ENCODE measurements at regions not wholly inside any gene's neighbourhood (a gene's known extent, or its start where the extent isn't known, plus 50 kb on each side); places are given as distances from the start of the nearest gene placed in this dataset.
"Not testable (repeated sequence)": the region's sequence is repeated elsewhere in the genome, so short reads cannot be mapped to it uniquely, and the experiment has no call there.

DNA sequence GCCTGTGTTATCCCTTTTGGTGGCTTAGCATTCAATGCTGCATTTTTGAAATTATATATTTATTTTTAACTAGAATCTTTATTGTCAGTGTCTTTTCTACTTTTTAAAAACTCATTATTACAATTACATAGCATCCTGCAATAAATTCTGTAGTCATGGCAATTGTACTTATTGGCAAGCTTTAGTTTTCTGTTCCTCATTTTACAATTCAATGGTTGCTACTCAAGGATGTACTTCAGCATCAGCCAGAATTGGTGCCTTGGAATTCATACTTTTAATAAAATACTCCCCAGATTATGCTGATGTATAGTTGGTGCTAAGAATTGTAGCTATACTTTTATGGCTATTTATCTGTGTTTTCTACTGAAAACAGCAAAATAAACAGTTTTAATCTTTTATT is 1756.8 kb upstream of the SEL1L start:
- no peak for TF ChIP-seq POLR2A (IDR thresholded peaks at IDR 0.05; ENCODE audit: low read depth, low read length)
- no peak for TF ChIP-seq POU2F2 (IDR thresholded peaks at IDR 0.05; ENCODE audit: low read depth, low read length)
- no peak for FAIRE-seq
- DNase-seq (ENCODE audit: insufficient read length, low spot score), result no peak

DNA sequence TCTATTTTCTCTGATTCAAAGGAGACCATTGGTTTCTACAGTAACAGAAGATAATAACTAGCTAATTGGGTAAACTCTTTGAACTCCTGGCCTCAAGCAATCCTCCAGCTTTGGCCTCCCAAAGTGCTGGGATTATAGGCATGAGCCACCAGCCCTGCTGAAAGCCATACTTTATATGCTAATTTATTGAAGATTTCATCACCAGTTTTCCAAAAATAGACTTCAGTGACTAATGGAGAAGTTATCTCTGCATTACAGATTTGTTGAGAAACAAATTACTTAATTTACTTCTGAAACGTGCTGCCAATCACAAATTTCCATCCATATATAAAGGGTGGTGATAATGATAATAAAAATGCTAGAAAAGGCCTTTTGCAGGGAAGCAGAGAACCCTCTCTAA is 1758.1 kb upstream of the SEL1L start:
- no peak for TF ChIP-seq TAF1 (IDR thresholded peaks at IDR 0.05; ENCODE audit: low read depth, low read length)
- TF ChIP-seq PAX5 (IDR thresholded peaks at IDR 0.05; ENCODE audit: insufficient read depth, low read length, severe bottlenecking), result no peak
- TF ChIP-seq POLR2AphosphoS5 (IDR thresholded peaks at IDR 0.05; ENCODE audit: low read depth, low read length), result no peak
- no peak for TF ChIP-seq POLR2A (IDR thresholded peaks at IDR 0.05; ENCODE audit: low read depth, low read length)
- TF ChIP-seq POU2F2 (IDR thresholded peaks at IDR 0.05; ENCODE audit: low read depth, low read length), result no peak
- no peak for TF ChIP-seq SPI1 (IDR thresholded peaks at IDR 0.05; ENCODE audit: low read depth, low read length)
- DNase-seq (ENCODE audit: insufficient read length, low spot score), result no peak
- FAIRE-seq, result no peak

DNA sequence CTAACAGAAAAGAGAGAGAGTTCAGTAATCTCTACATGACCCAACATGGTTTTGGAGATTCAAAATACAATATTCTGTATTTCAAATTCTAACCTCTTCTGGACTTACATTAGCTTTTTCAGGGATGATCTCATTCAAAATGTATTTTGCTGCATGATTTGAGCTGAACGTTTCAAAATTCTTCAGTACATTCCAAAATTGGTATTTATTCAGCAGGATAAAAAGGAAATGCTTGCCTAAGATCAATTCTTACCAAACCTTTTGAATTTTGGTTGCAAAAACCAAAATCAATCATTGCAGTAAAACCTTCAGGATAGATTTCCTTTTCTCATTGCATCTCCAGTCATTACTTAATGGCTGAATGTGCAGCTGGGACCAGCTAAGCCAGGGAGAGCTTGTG is 1761.3 kb upstream of the SEL1L start:
- FAIRE-seq (no peak), DNase-seq (ENCODE audit: insufficient read length, low spot score) (no peak)
- TF ChIP-seq POLR2AphosphoS5 (IDR thresholded peaks at IDR 0.05; ENCODE audit: low read depth, low read length) (no peak), SPI1 (IDR thresholded peaks at IDR 0.05; ENCODE audit: low read depth, low read length) (no peak), POLR2A (IDR thresholded peaks at IDR 0.05; ENCODE audit: low read depth, low read length) (no peak), POU2F2 (IDR thresholded peaks at IDR 0.05; ENCODE audit: low read depth, low read length) (no peak), TAF1 (IDR thresholded peaks at IDR 0.05; ENCODE audit: low read depth, low read length) (no peak), PAX5 (IDR thresholded peaks at IDR 0.05; ENCODE audit: insufficient read depth, low read length, severe bottlenecking) (no peak)

DNA sequence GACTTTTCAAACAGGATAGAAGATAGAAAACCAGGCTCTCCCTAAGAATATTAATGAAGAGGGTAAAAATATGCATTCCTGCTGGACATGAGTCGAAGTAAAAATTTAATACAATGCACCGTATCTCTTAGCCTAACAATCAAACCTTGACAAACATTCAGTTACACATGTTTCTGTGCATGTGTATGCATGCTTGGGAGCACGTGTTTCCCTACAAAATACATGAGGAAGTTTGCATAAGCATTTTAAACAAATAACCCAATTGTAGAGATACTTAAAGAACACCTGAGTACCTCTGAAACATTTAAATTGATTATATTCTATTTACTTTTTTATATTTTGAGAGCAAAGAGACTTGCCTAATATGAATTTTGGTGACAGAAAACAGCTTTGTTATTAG is 1763.7 kb upstream of the SEL1L start:
- TF ChIP-seq POLR2A (IDR thresholded peaks at IDR 0.05; ENCODE audit: low read depth, low read length) (no peak), PAX5 (IDR thresholded peaks at IDR 0.05; ENCODE audit: insufficient read depth, low read length, severe bottlenecking) (no peak), SPI1 (IDR thresholded peaks at IDR 0.05; ENCODE audit: low read depth, low read length) (no peak), POLR2AphosphoS5 (IDR thresholded peaks at IDR 0.05; ENCODE audit: low read depth, low read length) (no peak), TAF1 (IDR thresholded peaks at IDR 0.05; ENCODE audit: low read depth, low read length) (no peak), POU2F2 (IDR thresholded peaks at IDR 0.05; ENCODE audit: low read depth, low read length) (no peak)
- no peak for FAIRE-seq
- no peak for DNase-seq (ENCODE audit: insufficient read length, low spot score)

DNA sequence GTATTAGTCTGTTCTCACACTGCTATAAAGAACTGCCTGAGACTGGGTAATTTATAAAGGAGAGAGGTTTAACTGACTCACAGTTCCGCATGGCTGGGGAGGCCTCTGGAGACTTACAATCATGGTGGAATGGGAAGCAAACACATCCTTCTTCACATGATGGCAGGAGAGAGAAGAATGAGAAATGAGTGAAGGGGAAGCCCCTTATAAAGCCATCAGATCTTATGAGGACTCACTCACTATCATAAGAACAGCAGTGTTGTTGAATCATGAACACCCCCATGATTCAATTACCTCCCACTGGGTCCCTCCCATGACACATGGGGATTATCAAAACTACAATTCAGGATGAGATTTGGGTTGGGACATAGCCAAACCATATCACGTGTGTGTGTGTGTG is 1764.4 kb upstream of the SEL1L start:
- DNase-seq (ENCODE audit: insufficient read length, low spot score); FAIRE-seq: not testable (repeated sequence)

DNA sequence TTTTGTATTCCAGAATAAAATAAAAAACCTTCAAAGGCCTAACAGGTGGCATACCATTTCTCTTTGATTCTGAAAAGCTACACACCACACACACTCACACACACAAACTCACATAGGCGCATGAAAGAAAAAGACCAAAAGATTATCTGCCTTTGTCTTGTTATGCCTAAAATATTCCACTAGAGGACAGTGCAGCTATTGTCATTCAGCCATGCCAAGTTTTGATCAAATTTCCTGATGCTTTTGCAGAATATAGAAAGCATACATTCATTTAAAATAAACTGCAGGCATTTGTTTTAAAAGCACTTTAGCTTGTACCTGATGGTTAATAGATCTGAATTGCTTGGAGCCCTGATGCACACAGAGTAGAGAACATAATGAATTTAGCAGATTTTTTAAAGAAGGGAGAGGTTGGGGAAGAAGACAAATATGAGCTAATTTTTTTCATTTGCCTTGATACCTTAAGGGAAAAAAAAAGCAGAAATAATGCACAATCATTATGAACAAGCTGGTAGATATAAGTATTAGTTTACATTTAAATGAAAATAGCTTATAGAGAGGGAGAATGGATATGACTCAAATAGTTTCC is 1766.9 kb upstream of the SEL1L start:
- DNase-seq (ENCODE audit: insufficient read length, low spot score) (peak; percentile 0), FAIRE-seq (peak; percentile 41)
- no peak for TF ChIP-seq SPI1 (IDR thresholded peaks at IDR 0.05; ENCODE audit: low read depth, low read length)

DNA sequence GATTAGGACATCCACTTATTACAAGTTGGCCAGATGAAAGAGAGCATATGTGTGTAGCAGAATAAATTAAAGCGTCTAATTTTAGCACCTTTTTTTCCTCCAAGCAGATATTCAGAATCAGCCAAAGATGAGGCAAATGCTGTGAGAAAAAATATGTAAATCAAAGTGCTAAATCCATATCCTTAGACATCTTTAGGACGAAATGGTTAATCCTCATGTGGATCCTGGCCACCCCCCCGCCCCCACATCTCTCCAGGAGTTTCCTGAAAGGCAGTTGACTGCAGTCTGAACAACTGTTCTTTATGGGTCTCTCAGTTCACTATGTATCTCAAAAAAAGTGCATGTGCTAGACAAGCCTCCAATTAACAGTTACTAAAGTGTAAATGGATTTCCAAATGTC is 1768.1 kb upstream of the SEL1L start:
- DNase-seq (ENCODE audit: insufficient read length, low spot score) (no peak), FAIRE-seq (no peak)
- TF ChIP-seq TAF1 (IDR thresholded peaks at IDR 0.05; ENCODE audit: low read depth, low read length), result no peak
- no peak for TF ChIP-seq POU2F2 (IDR thresholded peaks at IDR 0.05; ENCODE audit: low read depth, low read length)
- no peak for TF ChIP-seq POLR2AphosphoS5 (IDR thresholded peaks at IDR 0.05; ENCODE audit: low read depth, low read length)

DNA sequence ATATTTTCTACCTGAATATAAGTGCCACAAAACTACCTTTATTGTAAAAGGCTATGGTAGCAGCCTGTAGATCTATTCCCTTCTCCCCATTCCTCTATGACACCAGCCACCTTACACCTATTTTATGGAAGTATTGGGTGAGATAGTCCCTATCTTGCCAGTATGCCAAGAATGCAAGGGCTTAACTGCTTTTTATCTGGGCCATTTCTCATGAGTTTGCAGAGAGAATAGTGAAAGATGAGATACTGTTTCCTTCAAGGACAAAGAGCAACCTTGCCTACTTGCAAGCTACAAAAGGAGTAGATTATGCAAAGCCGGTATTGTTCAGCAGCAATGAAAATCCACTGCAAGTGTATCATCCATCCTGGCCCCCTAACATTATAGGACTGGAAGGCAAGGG is 1775.6 kb upstream of the SEL1L start:
- FAIRE-seq, result no peak
- TF ChIP-seq POU2F2 (IDR thresholded peaks at IDR 0.05; ENCODE audit: low read depth, low read length) (no peak), POLR2AphosphoS5 (IDR thresholded peaks at IDR 0.05; ENCODE audit: low read depth, low read length) (no peak), PAX5 (IDR thresholded peaks at IDR 0.05; ENCODE audit: insufficient read depth, low read length, severe bottlenecking) (no peak), SPI1 (IDR thresholded peaks at IDR 0.05; ENCODE audit: low read depth, low read length) (no peak), POLR2A (IDR thresholded peaks at IDR 0.05; ENCODE audit: low read depth, low read length) (no peak), TAF1 (IDR thresholded peaks at IDR 0.05; ENCODE audit: low read depth, low read length) (no peak)

DNA sequence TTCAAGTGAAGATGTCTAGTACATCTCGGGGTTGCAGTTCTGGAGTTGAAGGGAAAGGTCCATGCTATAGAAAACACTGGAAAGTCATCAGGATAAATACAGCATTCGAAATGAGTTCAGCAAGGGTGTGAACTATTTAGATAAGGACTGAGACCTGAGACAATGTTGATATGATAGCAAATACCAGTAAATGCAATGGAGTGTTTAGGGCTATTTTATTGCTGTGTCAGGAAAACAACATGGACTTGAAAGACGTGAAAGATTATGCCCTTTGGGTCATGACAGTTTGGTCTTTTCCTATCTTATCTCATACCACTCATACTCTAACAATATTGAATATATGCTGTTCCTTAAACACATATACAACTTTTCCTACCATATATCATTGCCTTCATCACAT is 1776.2 kb upstream of the SEL1L start:
- no peak for TF ChIP-seq SPI1 (IDR thresholded peaks at IDR 0.05; ENCODE audit: low read depth, low read length)
- no peak for TF ChIP-seq POU2F2 (IDR thresholded peaks at IDR 0.05; ENCODE audit: low read depth, low read length)
- no peak for TF ChIP-seq TAF1 (IDR thresholded peaks at IDR 0.05; ENCODE audit: low read depth, low read length)
- TF ChIP-seq PAX5 (IDR thresholded peaks at IDR 0.05; ENCODE audit: insufficient read depth, low read length, severe bottlenecking), result no peak
- TF ChIP-seq POLR2AphosphoS5 (IDR thresholded peaks at IDR 0.05; ENCODE audit: low read depth, low read length), result no peak
- TF ChIP-seq POLR2A (IDR thresholded peaks at IDR 0.05; ENCODE audit: low read depth, low read length), result no peak
- no peak for FAIRE-seq
- DNase-seq (ENCODE audit: insufficient read length, low spot score), result no peak

More for the DNA sequence above, 1775.6 kb upstream of the SEL1L start:
- DNase-seq (ENCODE audit: insufficient read length, low spot score), result no peak

DNA sequence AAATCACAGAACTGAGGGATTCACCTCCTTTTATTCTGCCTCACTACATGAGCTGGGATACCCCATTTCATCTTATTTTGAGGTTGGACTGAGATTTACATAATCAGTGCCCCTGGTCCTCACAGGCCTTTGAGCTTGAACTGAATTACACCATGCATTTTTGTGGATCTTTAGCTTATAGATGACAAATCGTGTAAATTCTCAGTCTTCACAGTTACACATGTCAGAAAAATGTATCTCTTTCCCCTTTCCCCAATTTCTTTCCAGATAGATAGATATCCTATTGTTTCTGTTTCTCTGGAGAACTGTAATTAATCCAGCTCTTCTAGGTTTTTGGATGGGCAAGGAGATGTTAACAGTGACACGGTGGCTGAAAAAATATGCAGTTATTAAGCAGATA is 1778.9 kb upstream of the SEL1L start:
- no peak for TF ChIP-seq POLR2AphosphoS5 (IDR thresholded peaks at IDR 0.05; ENCODE audit: low read depth, low read length)
- TF ChIP-seq SPI1 (IDR thresholded peaks at IDR 0.05; ENCODE audit: low read depth, low read length), result no peak
- TF ChIP-seq POU2F2 (IDR thresholded peaks at IDR 0.05; ENCODE audit: low read depth, low read length), result no peak
- TF ChIP-seq POLR2A (IDR thresholded peaks at IDR 0.05; ENCODE audit: low read depth, low read length), result no peak
- no peak for TF ChIP-seq TAF1 (IDR thresholded peaks at IDR 0.05; ENCODE audit: low read depth, low read length)
- no peak for TF ChIP-seq PAX5 (IDR thresholded peaks at IDR 0.05; ENCODE audit: insufficient read depth, low read length, severe bottlenecking)
- FAIRE-seq (no peak), DNase-seq (ENCODE audit: insufficient read length, low spot score) (no peak)

DNA sequence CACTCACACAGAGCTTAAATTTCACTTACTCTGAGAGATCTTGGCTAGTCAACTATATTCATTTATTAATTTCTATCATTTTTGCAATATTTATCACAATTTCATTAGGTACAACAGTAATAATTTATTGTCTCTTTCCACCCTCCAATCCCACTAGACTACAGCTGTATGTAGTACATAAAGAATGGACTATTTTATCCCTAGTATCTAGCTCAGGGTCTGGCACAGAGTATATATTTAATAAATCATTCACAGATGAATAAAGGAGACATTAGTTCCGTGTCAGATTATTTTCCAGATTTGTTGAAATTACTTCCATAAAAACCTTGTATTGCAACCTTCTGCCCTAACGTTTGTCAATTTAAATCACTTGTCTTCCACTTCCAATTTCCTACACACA is 1781.1 kb upstream of the SEL1L start:
- TF ChIP-seq POU2F2 (IDR thresholded peaks at IDR 0.05; ENCODE audit: low read depth, low read length) (no peak), SPI1 (IDR thresholded peaks at IDR 0.05; ENCODE audit: low read depth, low read length) (no peak), POLR2A (IDR thresholded peaks at IDR 0.05; ENCODE audit: low read depth, low read length) (no peak), POLR2AphosphoS5 (IDR thresholded peaks at IDR 0.05; ENCODE audit: low read depth, low read length) (no peak), TAF1 (IDR thresholded peaks at IDR 0.05; ENCODE audit: low read depth, low read length) (no peak), PAX5 (IDR thresholded peaks at IDR 0.05; ENCODE audit: insufficient read depth, low read length, severe bottlenecking) (no peak)
- no peak for FAIRE-seq
- no peak for DNase-seq (ENCODE audit: insufficient read length, low spot score)

All from GM12891 (cell line).